Breast epithelium (tissue), 3 donors: ENCODE measurements at regions not wholly inside any gene's neighbourhood (a gene's known extent, or its start where the extent isn't known, plus 50 kb on each side); places are given as distances from the start of the nearest gene placed in this dataset.

Source experiments
- CTCF ChIP-seq, 3 donors: fragments of 450-650 bp; IDR thresholded peaks; one replicate each; pipeline ENCODE4 v1.5.1; 2016 to 2017; ENCODE audit warnings: antibody characterized with exemption in 3 of 3, mild to moderate bottlenecking in 3 of 3, moderate library complexity in 3 of 3
- POLR2A ChIP-seq: fragments of 450-650 bp; IDR thresholded peaks from one replicate; pipeline ENCODE4 v1.6.1; 2016; ENCODE audit warnings: antibody characterized with exemption, mild to moderate bottlenecking, moderate library complexity

DNA sequence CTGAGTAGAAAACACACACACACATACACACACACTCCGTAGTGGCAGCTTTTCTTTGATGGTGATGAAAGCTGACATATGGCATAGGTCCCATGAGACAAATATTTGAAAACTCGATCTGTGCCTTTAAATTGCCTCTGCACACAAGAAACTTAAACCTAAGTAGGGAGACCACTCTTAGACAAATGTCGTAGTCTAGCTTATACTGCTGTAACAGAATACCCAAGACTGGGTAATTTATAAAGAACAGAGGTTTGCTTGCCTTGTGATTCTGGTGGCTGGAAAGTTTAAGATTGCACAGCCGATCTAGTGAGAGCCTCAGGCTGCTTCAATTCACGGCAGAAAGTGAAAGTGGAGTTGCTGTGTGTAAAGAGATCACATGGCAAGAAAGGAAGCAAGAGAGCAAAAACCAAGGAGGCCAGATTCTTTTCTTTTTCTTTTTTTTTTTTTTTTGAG, 489.4 kb upstream of the SORCS1 start:
- TF ChIP-seq POLR2A = no peak
- no peak for TF ChIP-seq CTCF (IDR thresholded peaks at IDR 0.05)
